Left lung (tissue), 4 donors: ENCODE measurements at regions not wholly inside any gene's neighbourhood (a gene's known extent, or its start where the extent isn't known, plus 50 kb on each side); places are given as distances from the start of the nearest gene placed in this dataset.

Experiments
- ATAC-seq: fragments of 200-7000 bp; cut with Tn5 transposase; one replicate; pipeline ENCODE4 v1.9.1; 2020; ENCODE audit warnings: moderate library complexity
- DNase-seq, 4 donors: peaks; one replicate each; pipeline ENCODE4 v3.0.0-alpha.2; 2013 to 2020
- H3K27ac ChIP-seq, 2 donors: fragments of 200-600 bp; sonication (generic) in 1 of 2; one replicate each; pipeline versions ENCODE4 v1.5.0 to v1.8.0; 2020 to 2021
- H3K27me3 ChIP-seq, 2 donors: fragments of 200-600 bp; sonication (generic) in 1 of 2; one replicate each; pipeline versions ENCODE4 v1.5.0 to v1.8.0; 2020 to 2021
- H3K36me3 ChIP-seq, 2 donors: fragments of 200-600 bp; sonication (generic) in 1 of 2; one replicate each; pipeline versions ENCODE4 v1.5.0 to v1.8.0; 2020 to 2021
- H3K4me1 ChIP-seq, 2 donors: fragments of 200-600 bp; one replicate each; pipeline ENCODE4 v1.8.0; 2021
- H3K4me3 ChIP-seq, 2 donors: fragments of 200-600 bp; sonication (generic) in 1 of 2; one replicate each; pipeline versions ENCODE4 v1.5.0 to v1.8.0; 2020 to 2021; ENCODE audit warnings: mild to moderate bottlenecking in 1 of 2
- H3K9me3 ChIP-seq, 2 donors: fragments of 200-600 bp; sonication (generic) in 1 of 2; one replicate each; pipeline versions ENCODE4 v1.5.0 to v1.8.0; 2020 to 2021
- CTCF ChIP-seq, 2 donors: fragments of 200-600 bp; sonication (generic) in 1 of 2; IDR thresholded peaks; one replicate each; pipeline versions ENCODE4 v1.5.0 to v1.8.0; 2021; ENCODE audit warnings: antibody characterized with exemption in 2 of 2
- intact Hi-C, 2 donors: fragments of 100-400 bp; cut with DNase I; formaldehyde crosslinking; loops; one replicate each; pipeline versions ENCODE4 v1.11.2 to v1.14.2; 2022
- donor health status: DM: no; HTN: yes; CAD: no.
- donor health status: DM: no; HTN: no; CAD: no.

DNA sequence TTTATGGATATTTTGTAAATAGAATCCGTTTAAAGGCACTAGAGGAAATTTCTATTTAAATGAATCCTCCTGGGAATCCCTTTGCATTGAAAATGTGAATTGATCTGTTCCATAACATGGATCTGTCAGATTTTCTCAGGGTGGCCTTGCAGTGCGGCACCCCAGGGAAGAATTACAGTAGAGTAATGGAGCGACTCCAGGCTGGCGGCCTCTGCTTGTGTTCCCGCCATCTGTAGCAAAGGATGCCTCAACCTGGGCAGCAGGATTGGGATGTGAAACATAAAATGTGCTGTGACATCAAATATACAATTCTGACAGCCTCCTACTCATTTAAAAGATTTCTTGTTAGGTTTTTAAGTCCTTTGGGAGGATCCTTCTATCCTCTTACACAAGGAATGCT is 115.9 kb downstream of the RHOU start:
- Histone ChIP-seq H3K4me3 (no peak overlapping the region), H3K27me3 (no peaks in the 10 kb centered on the region), H3K4me1 (peaks cover 0 to 27% of the 10 kb centered on the region in 2 donors), H3K27ac (no peak overlapping the region), H3K9me3 (no peaks in the 10 kb centered on the region), H3K36me3 (no peaks in the 10 kb centered on the region)
- ATAC-seq = no peak
- intact Hi-C loops = no loop called here
- no peak for DNase-seq
- no peak for TF ChIP-seq CTCF (IDR thresholded peaks at IDR 0.05)

DNA sequence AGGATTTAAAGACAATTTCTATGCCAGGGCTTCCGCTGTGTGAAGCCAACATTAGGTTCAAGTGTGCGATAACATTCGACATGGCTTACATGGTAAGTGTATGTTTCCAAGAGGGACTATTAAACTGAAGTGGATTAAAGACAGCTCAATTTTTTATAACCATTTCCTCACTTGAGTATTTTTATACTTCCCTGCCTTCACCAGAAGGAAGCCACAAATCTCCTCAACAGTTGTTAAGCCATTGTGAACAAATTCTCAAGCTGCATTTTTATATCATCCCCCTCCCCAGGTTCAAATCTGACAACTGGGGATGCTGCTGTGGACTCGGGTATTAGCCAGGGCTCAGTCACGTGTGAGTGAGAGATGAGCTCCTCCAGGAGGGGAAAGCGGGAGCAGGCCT is 116.3 kb downstream of the RHOU start:
- Histone ChIP-seq H3K4me3 (no peak overlapping the region), H3K36me3 (no peaks in the 10 kb centered on the region), H3K27me3 (no peaks in the 10 kb centered on the region), H3K9me3 (no peaks in the 10 kb centered on the region), H3K27ac (no peak overlapping the region), H3K4me1 (peaks cover 0 to 27% of the 10 kb centered on the region in 2 donors)
- ATAC-seq = no peak
- intact Hi-C loops = no loop called here
- no peak for TF ChIP-seq CTCF (IDR thresholded peaks at IDR 0.05)
- DNase-seq = no peak

DNA sequence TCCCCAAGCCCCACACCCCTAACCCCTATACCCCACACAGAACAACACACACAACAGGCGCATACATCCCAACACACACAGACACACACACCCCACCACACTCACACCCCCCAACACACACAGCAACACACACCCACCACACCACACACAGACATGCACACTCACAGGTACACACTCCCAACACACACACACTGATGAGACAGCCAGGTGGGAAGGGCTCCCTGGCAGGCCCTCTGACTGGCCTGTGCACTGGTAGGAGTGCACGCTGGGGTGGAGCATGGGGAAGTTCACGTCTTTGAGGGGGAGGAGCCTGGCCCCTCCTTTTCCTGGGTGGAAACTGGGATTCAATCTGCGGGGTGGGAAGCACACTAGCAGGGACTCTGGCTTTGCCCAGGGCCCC is 116.7 kb downstream of the RHOU start:
- DNase-seq = no peak
- peaks cover 0 to 27% of the 10 kb centered on the region in 2 donors for H3K4me1 ChIP-seq
- ATAC-seq = peak; percentile 51
- no peak for TF ChIP-seq CTCF (IDR thresholded peaks at IDR 0.05)
- H3K9me3 ChIP-seq = no peaks in the 10 kb centered on the region
- no peaks in the 10 kb centered on the region for H3K36me3 ChIP-seq
- no peaks in the 10 kb centered on the region for H3K27me3 ChIP-seq
- no peak overlapping the region for H3K27ac ChIP-seq
- intact Hi-C loops = no loop called here
- no peak overlapping the region for H3K4me3 ChIP-seq

GRCh38 chr1:228852511-228853088 is 117.3 kb downstream of the RHOU start:
- DNase-seq (no peak), ATAC-seq (no peak)
- intact Hi-C loops = no loop called here
- no peak overlapping the region for H3K27ac ChIP-seq
- no peaks in the 10 kb centered on the region for H3K27me3 ChIP-seq
- H3K9me3 ChIP-seq = no peaks in the 10 kb centered on the region
- TF ChIP-seq CTCF (IDR thresholded peaks at IDR 0.05) = no peak
- peaks cover 0 to 27% of the 10 kb centered on the region in 2 donors for H3K4me1 ChIP-seq
- no peaks in the 10 kb centered on the region for H3K36me3 ChIP-seq
- H3K4me3 ChIP-seq = no peak overlapping the region

- Histone ChIP-seq H3K9me3 (no peaks in the 10 kb centered on the region), H3K36me3 (no peaks in the 10 kb centered on the region), H3K4me3 (no peak overlapping the region), H3K4me1 (peaks cover 0 to 27% of the 10 kb centered on the region in 2 donors), H3K27ac (no peak overlapping the region), H3K27me3 (no peaks in the 10 kb centered on the region)
- ATAC-seq (no peak), DNase-seq (no peak)
- no peak for TF ChIP-seq CTCF (IDR thresholded peaks at IDR 0.05)
- intact Hi-C loops = no loop called here
Measured at GRCh38 chr1:228853191-228853590, 117.9 kb downstream of the RHOU start.
